ENCODE measurements at regions not wholly inside any gene's neighbourhood (a gene's known extent, or its start where the extent isn't known, plus 50 kb on each side); places are given as distances from the start of the nearest gene placed in this dataset.

DNA sequence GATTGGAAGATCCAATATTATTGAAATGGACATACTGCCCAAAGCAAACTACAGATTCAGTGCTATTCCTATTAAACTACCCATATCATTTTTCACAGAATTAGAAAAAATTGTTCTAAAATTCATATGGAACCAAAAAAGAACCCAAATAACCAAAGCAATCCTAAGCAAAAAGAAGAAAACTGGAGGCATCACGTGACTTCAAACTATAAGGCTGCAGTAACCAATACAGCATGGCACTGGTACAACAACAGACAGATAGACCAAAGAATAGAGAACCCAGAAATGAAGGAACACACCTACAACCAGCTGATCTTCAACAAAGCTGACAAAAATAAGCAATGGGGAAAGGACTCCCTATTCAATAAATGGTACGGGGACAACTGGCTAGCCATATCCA, 765.4 kb downstream of the SORCS3 start:
- no peak for DNase-seq (ENCODE audit: low spot score)

DNA sequence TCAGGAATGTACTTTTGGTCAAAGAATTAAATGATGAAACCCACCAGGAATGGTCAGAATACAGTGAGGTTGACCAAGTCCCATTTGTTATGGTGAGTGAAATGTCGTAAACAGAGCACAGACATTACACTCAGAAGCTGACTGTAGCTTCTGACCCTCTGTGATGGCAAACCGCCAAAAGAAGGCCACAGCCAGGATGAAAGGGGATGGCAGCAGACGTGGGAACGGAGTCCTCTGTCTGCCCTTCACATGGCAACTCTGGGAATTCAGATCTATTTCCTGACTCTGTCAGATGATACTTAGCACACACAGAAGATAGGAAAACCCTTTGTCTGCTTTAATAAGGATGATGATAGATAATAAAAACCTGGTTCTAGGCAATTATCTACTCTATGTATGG, 757.1 kb downstream of the SORCS3 start:
- no peak for DNase-seq (ENCODE audit: low spot score)

DNA sequence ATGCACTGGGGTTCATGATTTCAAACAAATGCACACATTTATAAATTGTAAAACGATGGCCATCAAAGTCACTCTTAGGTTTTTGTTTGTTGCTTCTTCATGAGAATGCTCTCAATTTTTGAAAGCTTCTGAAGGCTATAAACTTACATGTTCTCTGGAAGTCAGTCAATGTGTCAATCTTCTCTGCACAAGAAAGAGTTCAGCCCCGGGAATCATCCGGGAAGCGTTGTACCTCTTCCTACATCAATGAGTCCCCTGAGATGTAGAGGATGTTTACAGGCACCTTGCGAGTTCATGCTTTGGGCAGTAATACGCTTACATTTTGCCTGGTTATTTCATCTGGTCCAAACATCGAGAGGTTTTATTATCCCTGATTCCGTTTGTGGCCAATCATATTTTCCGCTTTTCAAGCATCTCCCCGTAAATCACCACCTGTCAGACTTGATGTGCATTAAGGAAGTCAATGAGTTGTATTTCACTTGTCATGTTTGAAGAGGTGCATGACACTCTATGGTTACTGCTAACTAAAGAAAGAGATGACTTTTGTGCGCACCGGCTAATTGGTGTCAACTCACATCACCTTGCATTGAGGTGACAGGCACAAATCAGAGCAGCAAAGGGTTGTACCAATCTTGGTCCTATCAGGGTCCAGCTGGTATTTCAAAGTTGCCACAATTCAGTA, 750.7 kb downstream of the SORCS3 start:
- DNase-seq (ENCODE audit: low spot score): no peak

DNA sequence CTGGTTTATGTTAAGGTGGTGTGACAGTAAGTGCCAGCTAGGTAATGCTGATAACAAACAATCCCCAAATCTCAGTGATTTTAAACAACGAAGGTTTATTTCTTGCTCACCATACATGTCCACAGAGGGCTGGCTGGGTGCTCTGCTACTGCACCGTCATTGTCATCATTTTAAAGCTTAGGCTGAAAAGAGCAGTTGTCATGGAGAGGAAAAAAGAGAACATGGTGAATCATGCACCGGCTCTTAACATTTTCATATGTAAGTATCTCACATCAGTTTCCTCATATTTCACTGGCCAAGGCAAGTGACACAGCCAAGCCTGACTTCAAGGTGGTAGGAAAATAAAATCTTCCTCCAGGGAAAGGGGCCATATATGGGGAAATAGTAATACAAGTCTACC, 746.9 kb downstream of the SORCS3 start:
- no peak for DNase-seq (ENCODE audit: low spot score)

DNA sequence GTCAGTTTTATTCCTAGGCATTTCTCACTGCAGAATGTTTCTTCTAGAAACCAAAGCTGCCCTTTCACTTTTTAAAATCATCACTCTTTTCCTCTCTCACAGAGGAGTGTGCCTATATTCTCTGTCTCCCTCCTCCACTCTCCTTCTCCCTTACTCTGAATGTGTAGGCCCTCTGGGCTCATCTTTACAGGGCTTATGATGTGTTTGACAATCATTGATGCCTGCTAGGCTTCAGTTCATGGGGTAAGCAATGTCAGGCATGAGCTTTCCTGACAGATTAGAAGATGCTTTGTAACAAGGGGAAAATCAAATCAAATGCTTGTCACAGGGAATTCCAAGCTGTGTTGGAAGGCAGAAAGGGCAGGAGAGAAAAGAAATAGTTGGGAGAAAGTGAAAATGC, 742.9 kb downstream of the SORCS3 start:
- no peak for DNase-seq (ENCODE audit: low spot score)

GRCh38 chr10:105370692-105371091, 729.6 kb downstream of the SORCS3 start:
- DNase-seq (ENCODE audit: low spot score): no peak

- no peak for DNase-seq (ENCODE audit: low spot score)
Measured at GRCh38 chr10:105359708-105360107, 718.6 kb downstream of the SORCS3 start.

DNA sequence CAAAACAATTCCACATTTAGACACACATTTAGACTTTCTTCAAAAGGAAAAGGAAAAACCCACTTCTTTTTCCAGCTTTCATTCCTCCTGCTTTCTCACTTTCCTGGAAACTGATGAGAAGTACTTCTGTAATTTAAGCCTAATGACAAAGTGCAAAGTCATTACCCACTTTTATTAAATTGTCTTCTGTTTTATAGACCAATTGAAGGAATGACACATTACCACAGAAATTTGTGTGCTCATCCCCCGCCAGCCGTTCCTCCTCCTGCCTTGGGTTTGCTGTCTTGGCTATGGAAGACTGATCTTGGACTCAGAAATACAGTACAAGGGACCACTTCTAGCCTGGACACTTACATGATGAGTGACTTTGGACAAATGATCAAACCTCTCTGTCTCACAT, 717.8 kb downstream of the SORCS3 start:
- no peak for DNase-seq (ENCODE audit: low spot score)

DNA sequence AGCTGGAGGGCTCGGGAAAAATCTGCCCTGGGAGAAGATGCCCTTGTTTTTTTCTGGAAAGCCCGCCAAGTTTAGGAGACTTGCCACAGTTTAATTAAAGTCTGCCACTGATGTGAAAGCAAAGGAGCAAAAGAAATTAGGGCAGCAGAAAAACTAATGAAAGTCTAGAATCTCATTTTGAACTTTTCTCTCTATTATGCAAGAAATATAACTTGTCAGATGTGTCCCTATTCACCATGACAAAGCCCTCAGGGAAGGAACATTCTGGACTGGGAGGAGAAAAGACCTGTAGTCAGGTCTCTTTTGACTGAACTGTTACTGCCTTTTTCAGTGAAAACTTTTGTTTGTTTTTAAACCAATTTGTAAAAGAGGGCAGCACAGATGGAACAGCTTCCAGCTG, 715.5 kb downstream of the SORCS3 start:
- DNase-seq (ENCODE audit: low spot score): no peak

- no peak for DNase-seq (ENCODE audit: low spot score)
Measured at GRCh38 chr10:105354010-105354409, 712.9 kb downstream of the SORCS3 start.

GRCh38 chr10:105352827-105353226, 711.7 kb downstream of the SORCS3 start:
- DNase-seq (ENCODE audit: low spot score): no peak

- no peak for DNase-seq (ENCODE audit: low spot score)
Measured at GRCh38 chr10:105352281-105352680, 711.2 kb downstream of the SORCS3 start.

DNA sequence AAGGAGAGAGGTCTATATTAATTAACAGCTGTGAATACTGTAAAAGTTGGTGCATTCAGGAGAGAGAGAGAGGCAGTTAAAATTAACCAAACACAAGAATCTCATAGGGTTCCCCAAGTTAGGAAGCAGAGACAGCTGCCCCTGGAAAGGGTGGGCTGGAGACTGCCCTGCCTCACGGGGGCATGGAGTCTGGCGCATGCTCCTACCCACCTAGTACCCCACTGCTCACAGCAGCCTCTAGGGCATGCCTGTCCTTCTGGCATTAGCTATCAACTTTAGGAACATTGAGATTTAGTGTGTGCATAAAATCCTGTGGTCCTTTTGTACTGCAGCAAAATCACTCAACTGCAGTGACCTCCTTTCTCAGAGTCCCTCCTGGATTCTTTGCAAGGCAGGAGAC, 710.1 kb downstream of the SORCS3 start:
- no peak for DNase-seq (ENCODE audit: low spot score)

DNA sequence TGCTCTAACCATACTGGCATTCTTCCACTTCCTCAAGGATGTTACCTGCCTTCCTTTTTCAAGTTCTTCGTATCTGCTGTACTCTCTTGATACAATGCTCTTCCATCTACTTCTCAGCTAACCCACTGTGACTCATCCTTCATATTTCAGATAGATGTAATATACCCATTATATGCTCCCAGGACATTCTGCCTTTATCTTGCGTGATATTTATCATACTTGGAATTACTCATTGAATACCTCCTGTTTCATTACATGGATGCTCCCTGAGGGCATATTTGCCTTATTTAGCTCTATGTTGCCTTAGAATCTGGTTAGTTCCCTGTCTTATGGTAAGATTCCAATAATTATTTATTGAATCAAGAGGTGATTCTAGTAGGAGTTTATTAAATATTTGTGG, 706.4 kb downstream of the SORCS3 start:
- no peak for DNase-seq (ENCODE audit: low spot score)

DNA sequence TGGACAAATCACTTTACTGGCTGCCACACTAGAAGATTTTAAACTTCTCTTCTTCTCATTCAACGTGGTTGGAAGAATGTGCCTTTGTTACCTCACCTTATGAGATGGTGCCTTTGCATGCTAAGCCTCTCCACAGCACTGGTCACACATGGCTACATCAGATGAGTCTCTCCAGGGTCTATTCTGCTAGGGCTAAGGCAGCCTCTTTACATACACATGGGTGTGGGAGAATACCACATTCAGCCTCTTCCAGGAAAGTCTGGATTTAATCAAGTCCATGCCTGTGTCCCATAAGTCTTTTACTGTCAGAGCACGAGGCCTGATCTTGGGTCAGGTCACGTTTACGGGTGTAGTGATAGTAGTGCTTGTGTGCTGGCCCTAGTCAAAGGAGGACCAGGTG, 701.5 kb downstream of the SORCS3 start:
- DNase-seq (ENCODE audit: low spot score): no peak

- no peak for DNase-seq (ENCODE audit: low spot score)
Measured at GRCh38 chr10:105339669-105340068, 698.6 kb downstream of the SORCS3 start.

DNA sequence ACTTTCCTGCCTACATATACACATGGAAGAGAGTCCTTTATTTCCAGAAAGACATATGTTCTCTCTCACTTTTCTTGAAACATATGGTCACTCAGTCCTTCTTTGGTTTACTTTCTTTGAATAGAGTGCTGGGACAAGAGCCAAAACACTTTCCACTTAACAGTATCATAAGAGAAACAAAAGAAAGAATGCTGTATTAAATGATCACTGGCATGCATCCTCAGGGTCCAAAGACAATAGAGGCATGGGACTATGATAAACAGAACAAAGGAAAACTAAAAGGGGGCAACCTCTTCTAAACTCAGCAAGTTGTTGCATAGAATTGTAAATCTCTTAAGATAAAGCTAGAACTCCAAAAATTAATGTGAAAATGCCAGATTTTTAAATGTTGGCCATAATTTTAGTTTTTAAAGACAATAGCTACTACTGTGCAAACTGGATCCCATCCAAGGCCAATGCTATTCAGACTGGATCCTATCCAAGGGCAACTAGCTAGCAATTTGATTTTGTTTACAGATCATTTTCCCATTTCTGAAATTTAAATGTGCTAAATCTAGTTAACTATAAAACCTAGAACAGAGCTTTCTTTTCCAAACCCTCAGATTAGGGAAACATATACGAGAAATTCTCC, 687.5 kb downstream of the SORCS3 start:
- DNase-seq (ENCODE audit: low spot score): no peak
